Central memory CD8-positive, alpha-beta T cell (primary cell): ENCODE measurements at regions not wholly inside any gene's neighbourhood (a gene's known extent, or its start where the extent isn't known, plus 50 kb on each side); places are given as distances from the start of the nearest gene placed in this dataset.
"Not testable (repeated sequence)": the region's sequence is repeated elsewhere in the genome, so short reads cannot be mapped to it uniquely, and the experiment has no call there.

Experiments
- ATAC-seq: fragments of 150-1000 bp; cut with Tn5 transposase; replicated peaks from 2 replicates; pipeline ENCODE4 v1.10.0; 2022; ENCODE audit warnings: mild to moderate bottlenecking, moderate FRiP score, moderate number of reproducible peaks; ENCODE audit not compliant: poor library complexity, severe bottlenecking; ENCODE audit errors: extremely low read depth
- DNase-seq, 2 donors: peaks; one replicate each; pipeline ENCODE4 v3.0.0; 2021; ENCODE audit warnings: low spot score in 2 of 2
- H3K27ac Mint-ChIP-seq: one replicate; pipeline ENCODE4 v1.8.0; 2022; ENCODE audit warnings: low read depth, mild to moderate bottlenecking, moderate library complexity, mixed read lengths
- H3K27me3 Mint-ChIP-seq: one replicate; pipeline ENCODE4 v1.8.0; 2022; ENCODE audit warnings: mixed read lengths
- H3K36me3 Mint-ChIP-seq: one replicate; pipeline ENCODE4 v1.8.0; 2022; ENCODE audit warnings: mild to moderate bottlenecking, moderate library complexity, mixed read lengths; ENCODE audit not compliant: insufficient read depth
- H3K4me1 Mint-ChIP-seq: one replicate; pipeline ENCODE4 v1.8.0; 2022; ENCODE audit warnings: mixed read lengths
- H3K4me3 Mint-ChIP-seq: one replicate; pipeline ENCODE4 v1.8.0; 2022; ENCODE audit warnings: mild to moderate bottlenecking, moderate library complexity, mixed read lengths
- H3K9me3 Mint-ChIP-seq: one replicate; pipeline ENCODE4 v1.8.0; 2022; ENCODE audit warnings: mixed read lengths

GRCh38 chr6:133768656-133769295 lies 120.1 kb upstream of the TCF21 start:
- Mint-ChIP-seq H3K36me3 (no peaks in the 10 kb centered on the region), H3K4me1 (no peaks in the 10 kb centered on the region), H3K9me3 (peaks cover 10% of the 10 kb centered on the region), H3K27ac (no peak overlapping the region), H3K27me3 (peaks cover 17% of the 10 kb centered on the region), H3K4me3 (no peak overlapping the region)
- no peak for ATAC-seq
- DNase-seq: no peak

GRCh38 chr6:133769463-133769862 lies 119.5 kb upstream of the TCF21 start:
- Mint-ChIP-seq H3K36me3 (no peaks in the 10 kb centered on the region), H3K9me3 (peaks cover 10% of the 10 kb centered on the region), H3K27me3 (peaks cover 17% of the 10 kb centered on the region), H3K27ac (no peak overlapping the region), H3K4me3 (no peak overlapping the region), H3K4me1 (no peaks in the 10 kb centered on the region)
- DNase-seq (no peak), ATAC-seq (no peak)

GRCh38 chr6:133772567-133772966 lies 116.3 kb upstream of the TCF21 start:
- Mint-ChIP-seq H3K9me3 (peaks cover 10% of the 10 kb centered on the region), H3K36me3 (no peaks in the 10 kb centered on the region), H3K4me1 (no peaks in the 10 kb centered on the region), H3K27me3 (peaks cover 17% of the 10 kb centered on the region), H3K4me3 (no peak overlapping the region), H3K27ac (no peak overlapping the region)
- DNase-seq: no peak
- ATAC-seq: no peak

- Mint-ChIP-seq H3K36me3 (no peaks in the 10 kb centered on the region), H3K27ac (no peak overlapping the region), H3K27me3 (peaks cover 17% of the 10 kb centered on the region), H3K4me3 (no peak overlapping the region), H3K4me1 (no peaks in the 10 kb centered on the region), H3K9me3 (peaks cover 10% of the 10 kb centered on the region)
- ATAC-seq (no peak), DNase-seq (no peak)
Observed at GRCh38 chr6:133773776-133774175, 115.1 kb upstream of the TCF21 start.

GRCh38 chr6:133774356-133774755 lies 114.6 kb upstream of the TCF21 start:
- ATAC-seq: no peak
- H3K36me3 Mint-ChIP-seq: no peaks in the 10 kb centered on the region
- no peak overlapping the region for H3K4me3 Mint-ChIP-seq

GRCh38 chr6:133778414-133779130 lies 110.3 kb upstream of the TCF21 start:
- no peaks in the 10 kb centered on the region for H3K9me3 Mint-ChIP-seq

More at GRCh38 chr6:133774356-133774755, 114.6 kb upstream of the TCF21 start:
- H3K4me1 Mint-ChIP-seq: no peaks in the 10 kb centered on the region
- peaks cover 10% of the 10 kb centered on the region for H3K9me3 Mint-ChIP-seq
- no peak overlapping the region for H3K27ac Mint-ChIP-seq
- DNase-seq: no peak
- peaks cover 17% of the 10 kb centered on the region for H3K27me3 Mint-ChIP-seq

GRCh38 chr6:133779916-133780695 lies 108.8 kb upstream of the TCF21 start:
- H3K27me3 Mint-ChIP-seq: no peaks in the 10 kb centered on the region
- no peaks in the 10 kb centered on the region for H3K9me3 Mint-ChIP-seq
- H3K27ac Mint-ChIP-seq: no peak overlapping the region
- no peak overlapping the region for H3K4me3 Mint-ChIP-seq
- ATAC-seq: no peak
- no peaks in the 10 kb centered on the region for H3K36me3 Mint-ChIP-seq
- no peak for DNase-seq
- H3K4me1 Mint-ChIP-seq: no peaks in the 10 kb centered on the region

More at GRCh38 chr6:133778414-133779130, 110.3 kb upstream of the TCF21 start:
- Mint-ChIP-seq H3K4me3 (no peak overlapping the region), H3K27me3 (no peaks in the 10 kb centered on the region), H3K4me1 (no peaks in the 10 kb centered on the region), H3K36me3 (no peaks in the 10 kb centered on the region), H3K27ac (no peak overlapping the region)
- ATAC-seq (no peak), DNase-seq (no peak)

- no peaks in the 10 kb centered on the region for H3K4me1 Mint-ChIP-seq
- no peak overlapping the region for H3K27ac Mint-ChIP-seq
- H3K36me3 Mint-ChIP-seq: no peaks in the 10 kb centered on the region
- H3K4me3 Mint-ChIP-seq: no peak overlapping the region
- peaks cover 12% of the 10 kb centered on the region for H3K27me3 Mint-ChIP-seq
- no peaks in the 10 kb centered on the region for H3K9me3 Mint-ChIP-seq
- DNase-seq: no peak
- no peak for ATAC-seq
Observed at GRCh38 chr6:133786016-133786415, 102.9 kb upstream of the TCF21 start.

GRCh38 chr6:133787122-133787521 lies 101.8 kb upstream of the TCF21 start:
- no peaks in the 10 kb centered on the region for H3K9me3 Mint-ChIP-seq
- no peak overlapping the region for H3K27ac Mint-ChIP-seq
- H3K36me3 Mint-ChIP-seq: no peaks in the 10 kb centered on the region
- DNase-seq (no peak), ATAC-seq (no peak)
- peaks cover 12% of the 10 kb centered on the region for H3K27me3 Mint-ChIP-seq
- no peak overlapping the region for H3K4me3 Mint-ChIP-seq
- H3K4me1 Mint-ChIP-seq: no peaks in the 10 kb centered on the region

- Mint-ChIP-seq H3K9me3 (no peaks in the 10 kb centered on the region), H3K4me3 (no peak overlapping the region), H3K27ac (no peak overlapping the region), H3K36me3 (no peaks in the 10 kb centered on the region), H3K27me3 (peaks cover 12% of the 10 kb centered on the region), H3K4me1 (no peaks in the 10 kb centered on the region)
- DNase-seq (no peak), ATAC-seq (no peak)
Observed at GRCh38 chr6:133787859-133788505, 100.9 kb upstream of the TCF21 start.

- no peak overlapping the region for H3K27ac Mint-ChIP-seq
- H3K9me3 Mint-ChIP-seq: no peaks in the 10 kb centered on the region
- no peak overlapping the region for H3K4me3 Mint-ChIP-seq
- no peaks in the 10 kb centered on the region for H3K4me1 Mint-ChIP-seq
- H3K27me3 Mint-ChIP-seq: peaks cover 12% of the 10 kb centered on the region
- ATAC-seq (no peak), DNase-seq (no peak)
- H3K36me3 Mint-ChIP-seq: no peaks in the 10 kb centered on the region
Observed at GRCh38 chr6:133788556-133788955, 100.4 kb upstream of the TCF21 start.

- peaks cover 12% of the 10 kb centered on the region for H3K27me3 Mint-ChIP-seq
- H3K4me1 Mint-ChIP-seq, H3K4me3 Mint-ChIP-seq, H3K27ac Mint-ChIP-seq, DNase-seq, H3K36me3 Mint-ChIP-seq, H3K9me3 Mint-ChIP-seq, ATAC-seq: not testable (repeated sequence)
Observed at GRCh38 chr6:133789449-133789848, 99.5 kb upstream of the TCF21 start.
